Neural cell (in vitro differentiated cells): ENCODE measurements at regions not wholly inside any gene's neighbourhood (a gene's known extent, or its start where the extent isn't known, plus 50 kb on each side); places are given as distances from the start of the nearest gene placed in this dataset.

Experiments used
- CTCF ChIP-seq: fragments of 450-650 bp; IDR thresholded peaks from 2 replicates; pipeline ENCODE4 v1.5.1; 2014; ENCODE audit warnings: antibody characterized with exemption, mild to moderate bottlenecking, moderate library complexity; ENCODE audit not compliant: poor library complexity, severe bottlenecking
- EZH2 ChIP-seq: fragments of 200-600, 300-800 bp; shearing (Covaris generic), sonication (generic); IDR thresholded peaks from 2 replicates; pipeline ENCODE4 v1.6.1; 2014; ENCODE audit warnings: antibody characterized with exemption, low read length, borderline replicate concordance, mild to moderate bottlenecking; ENCODE audit not compliant: insufficient read depth, poor library complexity, severe bottlenecking
- REST ChIP-seq: IDR thresholded peaks from 2 replicates; pipeline ENCODE4 v1.6.1; 2012; ENCODE audit warnings: borderline replicate concordance
- SMC3 ChIP-seq: fragments of 450-650 bp; conservative IDR thresholded peaks from 2 replicates; pipeline ENCODE4 v1.6.1; 2014; ENCODE audit warnings: antibody characterized with exemption, mild to moderate bottlenecking, moderate library complexity; ENCODE audit not compliant: poor library complexity

GRCh38 chr9:110077925-110078324 lies 130.0 kb downstream of the C9orf152 start:
- TF ChIP-seq REST (no peak), CTCF (no peak), EZH2 (no peak), SMC3 (no peak)
